Keratinocyte (primary cell): ENCODE measurements at regions not wholly inside any gene's neighbourhood (a gene's known extent, or its start where the extent isn't known, plus 50 kb on each side); places are given as distances from the start of the nearest gene placed in this dataset.

Source experiments
- DNase-seq: peaks from one replicate; pipeline ENCODE4 v3.0.0-alpha.2; 2011; ENCODE audit warnings: low read depth, missing footprints, low spot score
- FAIRE-seq: peaks from 2 replicates; lab custom pipeline; 2011; peaks lifted over from hg19 to GRCh38; lab: Jason Lieb, UNC
- H2AFZ ChIP-seq: 2 replicates; pipeline ENCODE4 v1.6.0; 2012; ENCODE audit warnings: low read length, control low read depth, inconsistent platforms; ENCODE audit not compliant: control insufficient read depth
- H3K27ac ChIP-seq: 2 replicates; pipeline ENCODE4 v1.5.1; 2011; ENCODE audit warnings: low read length; ENCODE audit not compliant: control insufficient read depth, insufficient read depth
- H3K27me3 ChIP-seq: 3 replicates; pipeline ENCODE4 v1.6.0; 2011; ENCODE audit warnings: low read length; ENCODE audit not compliant: control insufficient read depth, insufficient read depth; ENCODE audit errors: extremely low read depth
- H3K36me3 ChIP-seq, 2 experiments: 2 replicates in 1 of 2; 3 replicates in 1 of 2; pipeline ENCODE4 v1.5.1; 2011; ENCODE audit warnings: low read length in 2 of 2, mild to moderate bottlenecking in 1 of 2; ENCODE audit not compliant: control insufficient read depth in 2 of 2, insufficient read depth in 2 of 2; ENCODE audit errors: extremely low read depth in 1 of 2
- H3K4me1 ChIP-seq: 3 replicates; pipeline ENCODE4 v1.5.1; 2011; ENCODE audit warnings: low read length; ENCODE audit not compliant: control insufficient read depth, insufficient read depth; ENCODE audit errors: extremely low read depth
- H3K4me2 ChIP-seq: 3 replicates; pipeline ENCODE4 v1.6.0; 2011; ENCODE audit warnings: low read depth, low read length; ENCODE audit not compliant: control insufficient read depth, insufficient read depth; ENCODE audit errors: extremely low read depth
- H3K4me3 ChIP-seq, 3 experiments: fragments of 200-600 bp in 1 of 3; sonication (generic) in 1 of 3; 2 replicates in 2 of 3; 3 replicates in 1 of 3; pipeline ENCODE4 v1.5.1; 2011 to 2016; ENCODE audit warnings: low read length in 3 of 3, mild to moderate bottlenecking in 3 of 3, control low read depth in 2 of 3, inconsistent platforms in 1 of 3, low read depth in 1 of 3, mixed read lengths in 1 of 3, mixed run types in 1 of 3, moderate library complexity in 1 of 3; ENCODE audit not compliant: control insufficient read depth in 2 of 3, insufficient read depth in 2 of 3; ENCODE audit errors: extremely low read depth in 1 of 3
- H3K79me2 ChIP-seq: 2 replicates; pipeline ENCODE4 v1.6.0; 2012; ENCODE audit warnings: low read length; ENCODE audit not compliant: control insufficient read depth, insufficient read depth
- H3K9ac ChIP-seq: 3 replicates; pipeline ENCODE4 v1.6.0; 2011; ENCODE audit warnings: low read length; ENCODE audit not compliant: control insufficient read depth, insufficient read depth; ENCODE audit errors: extremely low read depth
- H3K9me1 ChIP-seq: 3 replicates; pipeline ENCODE4 v1.6.0; 2011; ENCODE audit warnings: low read length; ENCODE audit not compliant: control insufficient read depth, insufficient read depth; ENCODE audit errors: extremely low read depth
- H3K9me3 ChIP-seq: 2 replicates; pipeline ENCODE4 v1.5.1; 2012; ENCODE audit warnings: low read depth, low read length; ENCODE audit not compliant: control insufficient read depth
- H4K20me1 ChIP-seq: 3 replicates; pipeline ENCODE4 v1.6.0; 2011; ENCODE audit warnings: low read length; ENCODE audit not compliant: control insufficient read depth, insufficient read depth; ENCODE audit errors: extremely low read depth
- EZH2 ChIP-seq: IDR thresholded peaks from one replicate; pipeline ENCODE4 v1.6.1; 2012; ENCODE audit warnings: inconsistent platforms, mild to moderate bottlenecking, low read length, moderate library complexity
- dilution Hi-C: fragments of 300-500 bp; cut with MboI; formaldehyde crosslinking; loops from one replicate; pipeline ENCODE4 v1.7.0; 2020; ENCODE audit warnings: low sequenced_read_pairs; ENCODE audit not compliant: extremely low pct_ligation_motif_present
- TF ChIP-seq, protein P1 (sequence below), 3 experiments: IDR thresholded peaks in 1 of 3; conservative IDR thresholded peaks in 1 of 3; optimal IDR thresholded peaks in 1 of 3; 2 replicates in 2 of 3; 3 replicates in 1 of 3; pipeline versions ENCODE3 to v1.5.1; 2011; ENCODE audit warnings: low read length in 3 of 3, mild to moderate bottlenecking in 3 of 3, moderate library complexity in 2 of 3, control low read depth in 1 of 3, inconsistent platforms in 1 of 3; ENCODE audit not compliant: insufficient read depth in 2 of 3; ENCODE audit errors: extremely low read depth in 1 of 3

DNA sequence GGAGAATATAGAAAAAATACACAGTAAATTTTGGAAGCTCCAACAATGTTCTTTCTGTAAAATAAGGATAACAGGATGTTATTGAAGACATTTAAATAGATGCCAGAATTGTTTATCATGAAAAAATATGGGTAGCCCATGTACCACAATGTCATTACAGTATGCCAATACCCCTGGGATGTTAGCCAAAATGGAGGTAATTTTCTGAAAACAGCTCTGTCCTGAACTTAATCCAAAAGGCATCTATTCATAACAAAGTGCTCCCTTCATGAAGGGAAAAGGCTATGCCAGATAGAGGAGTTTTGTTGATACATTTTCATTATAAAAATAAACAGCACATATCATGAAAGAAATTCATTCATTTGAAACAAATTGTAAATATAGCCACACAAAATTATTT lies 1902.6 kb upstream of the AGA start:
- FAIRE-seq (no peak), DNase-seq (no peak)
- Histone ChIP-seq H3K36me3 (no peaks in the 10 kb centered on the region), H3K79me2 (no peaks in the 10 kb centered on the region), H3K4me3 (no peak overlapping the region), H3K9me1 (no peaks in the 10 kb centered on the region), H3K9ac (no peak overlapping the region), H3K9me3 (no peaks in the 10 kb centered on the region), H3K4me1 (no peaks in the 10 kb centered on the region), H3K27me3 (no peaks in the 10 kb centered on the region), H3K4me2 (no peak overlapping the region), H4K20me1 (no peaks in the 10 kb centered on the region), H3K27ac (no peak overlapping the region), H2AFZ (no peak overlapping the region)
- TF ChIP-seq EZH2: no peak
- TF ChIP-seq, protein P1, sequence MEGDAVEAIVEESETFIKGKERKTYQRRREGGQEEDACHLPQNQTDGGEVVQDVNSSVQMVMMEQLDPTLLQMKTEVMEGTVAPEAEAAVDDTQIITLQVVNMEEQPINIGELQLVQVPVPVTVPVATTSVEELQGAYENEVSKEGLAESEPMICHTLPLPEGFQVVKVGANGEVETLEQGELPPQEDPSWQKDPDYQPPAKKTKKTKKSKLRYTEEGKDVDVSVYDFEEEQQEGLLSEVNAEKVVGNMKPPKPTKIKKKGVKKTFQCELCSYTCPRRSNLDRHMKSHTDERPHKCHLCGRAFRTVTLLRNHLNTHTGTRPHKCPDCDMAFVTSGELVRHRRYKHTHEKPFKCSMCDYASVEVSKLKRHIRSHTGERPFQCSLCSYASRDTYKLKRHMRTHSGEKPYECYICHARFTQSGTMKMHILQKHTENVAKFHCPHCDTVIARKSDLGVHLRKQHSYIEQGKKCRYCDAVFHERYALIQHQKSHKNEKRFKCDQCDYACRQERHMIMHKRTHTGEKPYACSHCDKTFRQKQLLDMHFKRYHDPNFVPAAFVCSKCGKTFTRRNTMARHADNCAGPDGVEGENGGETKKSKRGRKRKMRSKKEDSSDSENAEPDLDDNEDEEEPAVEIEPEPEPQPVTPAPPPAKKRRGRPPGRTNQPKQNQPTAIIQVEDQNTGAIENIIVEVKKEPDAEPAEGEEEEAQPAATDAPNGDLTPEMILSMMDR (optimal IDR thresholded peaks at IDR 0.05 in 1 of 3, IDR thresholded peaks at IDR 0.05 in 1 of 3, conservative IDR thresholded peaks at IDR 0.05 in 1 of 3; ENCODE audit: extremely low read depth in 1 of 3, insufficient read depth in 2 of 3, low read length in 3 of 3): no peak
- dilution Hi-C loops: no loop called here

GRCh38 chr4:179352221-179352620 lies 1910.0 kb upstream of the AGA start:
- Histone ChIP-seq H3K79me2 (no peaks in the 10 kb centered on the region), H3K27ac (no peak overlapping the region), H3K4me3 (no peak overlapping the region), H3K4me1 (no peaks in the 10 kb centered on the region), H4K20me1 (no peaks in the 10 kb centered on the region), H2AFZ (no peak overlapping the region), H3K9me3 (no peaks in the 10 kb centered on the region), H3K36me3 (no peaks in the 10 kb centered on the region), H3K9me1 (no peaks in the 10 kb centered on the region), H3K4me2 (no peak overlapping the region), H3K27me3 (no peaks in the 10 kb centered on the region), H3K9ac (no peak overlapping the region)
- no peak for DNase-seq
- no peak for FAIRE-seq
- TF ChIP-seq, protein P1 (optimal IDR thresholded peaks at IDR 0.05 in 1 of 3, IDR thresholded peaks at IDR 0.05 in 1 of 3, conservative IDR thresholded peaks at IDR 0.05 in 1 of 3; ENCODE audit: extremely low read depth in 1 of 3, insufficient read depth in 2 of 3, low read length in 3 of 3): no peak
- TF ChIP-seq EZH2: no peak
- dilution Hi-C loops: no loop called here
